ENCODE measurements at regions not wholly inside any gene's neighbourhood (a gene's known extent, or its start where the extent isn't known, plus 50 kb on each side); places are given as distances from the start of the nearest gene placed in this dataset.

GRCh38 chr5:145010834-145011233 is 824.3 kb downstream of the PRELID2 start:
- TF ChIP-seq CTCF (conservative IDR thresholded peaks at IDR 0.05) (no peak), EZH2 (IDR thresholded peaks at IDR 0.05; ENCODE audit: low read depth) (no peak)
